GM13976 (cell line): ENCODE measurements at regions not wholly inside any gene's neighbourhood (a gene's known extent, or its start where the extent isn't known, plus 50 kb on each side); places are given as distances from the start of the nearest gene placed in this dataset.

Experiments used
- DNase-seq: peaks from one replicate; pipeline ENCODE4 v3.0.0; 2012; ENCODE audit warnings: low spot score
- in situ Hi-C: fragments of 300-500 bp; cut with MboI; formaldehyde crosslinking; loops from one replicate; pipeline ENCODE4 v1.12.0; 2022; ENCODE audit warnings: low sequenced_read_pairs, mixed read lengths, inconsistent platforms; ENCODE audit not compliant: unreplicated experiment
- TF ChIP-seq, protein P1 (sequence below): IDR thresholded peaks from 2 replicates; pipeline ENCODE4 v1.5.1; 2012; ENCODE audit warnings: borderline replicate concordance, mild to moderate bottlenecking; ENCODE audit not compliant: insufficient read depth; ENCODE audit errors: extremely low read depth, missing control alignments, control extremely low read depth

DNA sequence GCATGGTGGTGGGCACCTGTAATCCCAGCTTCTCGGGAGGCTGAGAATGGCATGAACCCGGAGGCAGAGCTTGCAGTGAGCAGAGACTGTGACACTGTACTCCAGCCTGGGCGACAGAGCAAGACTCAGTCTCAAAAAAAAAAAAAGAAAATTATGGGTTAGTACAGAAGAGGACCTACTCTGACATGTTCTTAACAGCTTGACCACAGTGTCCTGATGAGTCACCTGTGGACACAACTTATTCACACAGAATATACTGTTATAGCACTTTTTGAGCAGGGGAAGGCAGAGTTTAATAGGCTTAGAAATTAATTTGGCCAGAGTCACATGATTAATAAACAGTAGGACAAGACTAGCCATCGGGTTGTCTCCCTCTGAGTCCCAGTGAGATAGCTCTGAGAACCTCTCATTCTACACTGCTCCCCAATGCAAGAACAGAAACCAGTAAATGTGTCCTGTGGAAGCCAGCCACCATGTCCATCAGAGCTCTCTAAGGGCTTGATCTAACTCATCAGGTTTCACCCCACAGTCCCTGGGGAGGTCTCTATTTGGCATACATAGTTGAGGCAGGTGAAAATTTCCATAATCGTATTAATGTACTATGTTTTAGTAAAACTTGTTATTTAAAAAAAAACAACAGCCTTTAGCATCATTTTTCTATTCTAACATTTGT, 1077.9 kb upstream of the C9orf72 start:
- TF ChIP-seq, protein P1, sequence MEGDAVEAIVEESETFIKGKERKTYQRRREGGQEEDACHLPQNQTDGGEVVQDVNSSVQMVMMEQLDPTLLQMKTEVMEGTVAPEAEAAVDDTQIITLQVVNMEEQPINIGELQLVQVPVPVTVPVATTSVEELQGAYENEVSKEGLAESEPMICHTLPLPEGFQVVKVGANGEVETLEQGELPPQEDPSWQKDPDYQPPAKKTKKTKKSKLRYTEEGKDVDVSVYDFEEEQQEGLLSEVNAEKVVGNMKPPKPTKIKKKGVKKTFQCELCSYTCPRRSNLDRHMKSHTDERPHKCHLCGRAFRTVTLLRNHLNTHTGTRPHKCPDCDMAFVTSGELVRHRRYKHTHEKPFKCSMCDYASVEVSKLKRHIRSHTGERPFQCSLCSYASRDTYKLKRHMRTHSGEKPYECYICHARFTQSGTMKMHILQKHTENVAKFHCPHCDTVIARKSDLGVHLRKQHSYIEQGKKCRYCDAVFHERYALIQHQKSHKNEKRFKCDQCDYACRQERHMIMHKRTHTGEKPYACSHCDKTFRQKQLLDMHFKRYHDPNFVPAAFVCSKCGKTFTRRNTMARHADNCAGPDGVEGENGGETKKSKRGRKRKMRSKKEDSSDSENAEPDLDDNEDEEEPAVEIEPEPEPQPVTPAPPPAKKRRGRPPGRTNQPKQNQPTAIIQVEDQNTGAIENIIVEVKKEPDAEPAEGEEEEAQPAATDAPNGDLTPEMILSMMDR = no peak
- in situ Hi-C loops = no loop called here

GRCh38 chr9:28653216-28653615, 1079.9 kb upstream of the C9orf72 start:
- no peak for DNase-seq
- in situ Hi-C loops = no loop called here
- TF ChIP-seq, protein P1 = no peak

More for the DNA sequence above, 1077.9 kb upstream of the C9orf72 start:
- DNase-seq = no peak

DNA sequence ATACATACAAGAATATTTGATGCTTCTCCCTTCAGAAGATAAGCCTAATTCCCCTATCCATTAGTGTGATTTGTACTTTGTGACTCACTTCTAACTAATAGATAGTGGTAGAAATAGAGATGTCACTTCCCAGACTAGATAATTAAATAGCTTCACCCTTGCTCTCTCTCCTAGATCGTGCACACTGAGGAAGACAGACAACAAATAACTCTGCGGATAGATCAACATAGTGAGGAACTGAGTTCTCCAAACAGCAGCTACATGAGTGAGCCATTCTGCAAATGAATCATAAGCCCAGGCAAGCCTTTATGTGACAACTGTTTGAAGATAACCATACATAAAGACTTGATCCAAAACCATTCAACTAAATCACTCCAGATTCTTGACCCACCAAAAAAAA, 1083.4 kb upstream of the C9orf72 start:
- in situ Hi-C loops = no loop called here
- no peak for DNase-seq
- TF ChIP-seq, protein P1 = no peak

- in situ Hi-C loops = no loop called here
- TF ChIP-seq, protein P1 = no peak
- DNase-seq = no peak
These were observed 1088.6 kb upstream of the C9orf72 start for GRCh38 chr9:28661853-28662252.

DNA sequence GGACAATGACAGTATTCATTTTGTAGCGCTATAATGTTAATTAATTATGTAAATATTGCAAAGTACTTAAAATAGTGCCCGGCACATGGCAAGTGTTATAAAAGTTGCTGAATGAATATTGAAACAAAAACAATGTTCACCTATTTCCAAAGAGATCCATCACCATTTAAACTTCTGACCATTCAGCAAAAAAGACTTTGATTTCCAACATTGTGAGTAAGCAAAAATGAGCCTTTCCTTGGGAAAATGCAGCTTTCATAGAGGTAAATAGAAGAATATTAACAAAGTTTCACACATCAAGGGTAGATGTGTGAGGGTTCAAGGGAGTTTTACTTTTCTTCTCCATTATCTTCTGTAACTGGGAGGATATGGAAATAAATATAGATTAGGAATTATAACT, 1089.4 kb upstream of the C9orf72 start:
- TF ChIP-seq, protein P1 = no peak
- in situ Hi-C loops = no loop called here
- DNase-seq = no peak

DNA sequence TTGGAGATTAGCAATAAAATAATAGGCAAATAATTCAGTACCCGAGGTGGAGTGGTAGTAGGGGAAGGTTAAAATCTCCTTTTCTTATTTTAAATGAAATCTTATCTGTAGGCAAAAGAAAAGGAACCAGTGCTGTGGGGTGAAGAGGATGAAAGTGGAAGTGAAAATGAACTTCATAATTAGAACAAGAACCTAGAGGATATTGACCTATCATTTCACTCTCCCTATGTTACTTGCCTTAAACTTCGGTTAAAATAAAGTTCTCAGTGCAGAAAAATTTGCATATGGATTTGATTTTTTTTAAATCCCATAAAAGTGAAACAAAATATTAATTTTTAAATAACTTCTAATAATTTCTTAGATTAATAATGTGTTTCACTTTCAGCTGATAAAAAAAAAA, 1094.9 kb upstream of the C9orf72 start:
- TF ChIP-seq, protein P1 = no peak
- in situ Hi-C loops = no loop called here
- peak; percentile 5 for DNase-seq
